ENCODE measurements at regions not wholly inside any gene's neighbourhood (a gene's known extent, or its start where the extent isn't known, plus 50 kb on each side); places are given as distances from the start of the nearest gene placed in this dataset.
"Not testable (repeated sequence)": the region's sequence is repeated elsewhere in the genome, so short reads cannot be mapped to it uniquely, and the experiment has no call there.

DNA sequence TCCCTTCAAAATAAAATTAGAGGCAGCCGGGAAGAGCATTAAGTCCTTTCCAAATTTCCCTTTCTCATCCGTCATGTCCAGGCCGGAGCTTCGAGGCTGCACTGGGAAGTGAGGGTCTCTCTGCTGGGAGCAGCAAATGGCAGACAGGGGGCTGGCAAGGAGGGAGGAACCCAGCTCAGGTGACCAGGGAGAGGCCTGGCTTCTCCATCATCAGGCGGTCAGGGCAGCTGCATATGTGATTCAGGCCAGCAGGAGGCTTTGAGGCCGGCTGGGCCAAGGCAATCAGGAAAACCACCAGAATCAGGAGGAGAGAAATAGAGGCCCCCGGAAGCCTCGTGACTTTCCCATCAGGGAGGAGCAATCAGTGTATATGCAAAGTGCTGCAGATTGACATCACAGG, 85.0 kb upstream of the RPL38 start:
- peak; percentile 36 for DNase-seq

DNA sequence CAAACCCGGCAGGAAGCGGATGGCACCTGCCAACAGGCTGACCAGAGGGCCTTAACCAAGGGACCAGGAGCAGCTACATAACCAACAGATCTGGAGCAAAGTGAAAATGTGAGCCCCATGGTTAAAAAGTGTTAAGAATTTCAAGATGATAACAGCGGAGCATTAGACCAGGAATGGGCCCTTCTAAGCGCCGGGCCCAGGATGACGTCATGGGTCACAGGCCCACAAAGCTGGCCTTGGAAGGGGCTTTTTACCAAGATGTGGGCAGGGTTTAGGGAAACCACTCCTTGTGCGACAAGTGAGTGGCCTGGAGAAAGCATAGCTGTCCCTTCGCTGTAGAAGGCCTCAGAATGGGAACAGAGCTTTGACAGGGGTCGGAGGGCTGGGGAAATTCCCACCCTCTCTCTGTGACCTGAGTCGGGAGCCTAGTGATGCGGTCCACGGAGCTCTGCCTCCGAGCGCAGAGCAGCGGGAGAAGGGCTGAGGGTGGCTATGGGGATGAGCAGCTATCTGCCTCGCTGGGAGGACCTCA, 84.4 kb upstream of the RPL38 start:
- DNase-seq: no peak

DNA sequence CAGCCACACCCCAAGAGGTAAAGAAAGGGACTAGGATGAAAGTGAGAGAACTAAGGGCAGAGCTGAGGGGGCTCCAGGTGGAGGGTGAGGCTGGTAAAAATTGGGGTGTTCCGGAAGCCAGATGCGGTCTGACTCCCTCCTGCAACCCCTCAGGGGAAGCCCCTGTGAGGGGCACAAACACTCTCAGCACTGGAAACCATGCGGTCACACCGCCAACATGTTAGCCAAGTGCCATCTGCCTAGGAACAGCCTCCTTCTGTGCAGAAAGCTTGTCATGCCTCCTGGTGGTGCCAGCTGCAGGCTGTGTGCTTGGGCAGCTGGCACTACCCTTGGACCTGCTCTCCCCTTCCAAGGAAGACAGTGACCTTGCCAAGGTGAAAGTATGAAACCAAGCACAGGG, 83.5 kb upstream of the RPL38 start:
- peak; percentile 41 for DNase-seq

DNA sequence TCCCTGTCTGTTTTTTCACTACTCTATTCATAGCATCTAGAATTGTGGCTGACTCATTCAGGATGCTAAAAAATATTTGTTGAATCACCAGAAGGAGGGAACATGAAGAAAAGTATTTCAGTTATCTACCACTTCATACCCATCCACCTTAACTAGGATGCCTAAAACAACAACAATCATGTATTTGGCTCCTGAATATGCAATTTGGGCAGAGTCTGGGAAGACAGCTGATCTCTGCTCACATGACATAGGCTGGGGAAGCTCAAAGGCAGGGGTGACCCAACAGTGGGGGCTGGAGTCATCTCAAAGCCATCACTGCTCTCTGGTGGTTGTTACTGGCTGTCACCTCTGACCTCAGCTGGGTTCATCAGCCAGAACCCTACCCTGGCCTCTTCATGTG, 80.1 kb upstream of the RPL38 start:
- no peak for DNase-seq

DNA sequence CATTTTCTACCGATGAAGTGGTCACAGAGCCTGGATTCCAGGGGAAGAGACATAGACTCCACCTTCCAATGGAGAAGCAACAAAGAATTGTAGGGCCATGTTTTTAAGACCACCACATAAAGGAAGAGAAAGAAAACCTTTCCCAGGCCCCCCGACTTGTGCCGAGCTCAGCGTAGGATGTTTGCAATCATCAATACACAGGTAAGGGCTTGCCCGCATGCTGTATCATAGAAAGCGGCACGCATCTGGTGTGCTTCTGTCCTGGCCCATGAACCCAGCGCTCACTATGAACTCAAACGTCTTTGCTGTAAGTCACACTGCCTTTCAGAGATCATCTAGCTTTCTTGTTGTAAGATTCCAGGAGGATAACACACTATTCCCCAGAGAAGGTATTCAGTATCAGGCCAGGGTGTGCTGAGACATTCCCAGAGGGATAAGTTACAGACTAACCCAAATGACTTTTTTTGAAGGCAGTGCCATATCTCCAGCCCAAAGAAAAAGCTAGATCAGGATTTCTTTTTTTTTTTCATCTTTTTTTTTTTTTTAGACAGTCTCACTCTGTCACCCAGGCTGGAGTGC, 79.5 kb upstream of the RPL38 start:
- no peak for DNase-seq

DNA sequence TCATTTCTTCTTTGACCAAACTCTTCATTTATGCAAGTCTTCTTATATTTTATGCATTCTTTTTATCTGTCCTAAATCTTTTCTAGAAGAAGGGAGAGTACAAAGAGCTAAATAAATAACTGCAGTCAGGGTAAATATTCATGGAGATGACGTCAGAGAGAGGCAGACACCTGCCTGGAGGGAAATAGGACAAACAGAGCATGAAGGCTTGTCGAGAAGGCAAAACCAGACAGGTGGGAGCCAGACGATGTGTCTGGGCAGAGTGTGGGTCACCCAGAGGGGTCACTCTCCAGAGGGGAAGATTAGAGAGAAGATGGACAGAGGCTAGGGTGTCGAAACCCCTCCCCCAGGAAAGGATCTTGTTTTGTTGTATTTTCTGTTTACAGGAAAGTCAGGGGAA, 78.3 kb upstream of the RPL38 start:
- DNase-seq: peak; percentile 17

DNA sequence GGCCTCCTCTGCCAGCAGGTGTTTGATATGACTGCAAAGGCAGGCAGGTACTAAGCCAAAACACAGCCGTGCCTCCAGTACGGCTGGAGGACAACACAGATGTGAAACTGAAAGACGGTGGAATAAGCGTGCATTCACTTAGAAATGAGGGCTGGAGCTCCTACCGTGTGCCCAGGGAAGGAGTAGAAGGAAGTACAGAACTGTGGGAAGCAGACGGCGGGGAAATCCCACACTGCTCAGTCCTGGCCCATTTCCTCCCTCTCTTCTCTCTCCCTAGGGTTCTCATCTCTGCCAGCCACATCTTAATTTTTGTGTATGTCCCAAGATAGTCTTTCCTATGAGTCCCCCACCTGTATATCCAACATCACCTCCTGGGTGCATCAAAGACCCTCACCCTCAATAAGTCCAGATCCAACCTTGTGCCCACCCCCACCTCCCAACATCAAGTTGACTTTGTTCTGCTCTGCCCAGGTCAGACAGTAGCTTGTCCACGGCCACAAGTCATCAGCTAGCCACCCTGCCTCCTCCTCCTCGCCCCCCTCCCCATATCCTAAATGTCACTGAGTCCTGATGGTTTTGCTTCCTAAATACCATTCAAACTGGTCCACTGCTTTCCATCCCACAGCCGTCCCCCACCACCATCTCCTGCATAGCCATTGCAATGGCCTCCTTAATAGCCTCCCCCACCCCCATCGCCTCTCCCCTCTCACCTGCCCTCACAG, 77.1 kb upstream of the RPL38 start:
- DNase-seq: no peak

DNA sequence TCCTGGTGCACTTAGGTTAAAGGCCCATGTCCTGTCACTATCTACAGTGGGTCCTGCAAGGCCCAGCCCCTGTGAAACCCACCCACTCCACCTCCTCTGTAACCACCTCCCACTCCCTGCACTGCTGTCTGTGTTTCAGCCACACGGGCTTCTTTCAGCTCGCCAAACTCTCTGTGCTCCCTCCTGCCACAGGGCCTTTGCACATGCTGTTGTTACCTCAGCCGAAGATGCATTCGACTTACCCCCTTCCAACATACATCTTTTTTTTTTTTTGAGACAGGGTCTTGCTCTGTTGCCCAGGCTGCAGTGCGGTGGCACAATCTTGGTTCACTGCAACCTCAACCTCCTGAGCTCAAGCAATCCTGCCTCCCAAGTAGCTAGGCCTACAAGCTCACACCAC, 76.5 kb upstream of the RPL38 start:
- no peak for DNase-seq

DNA sequence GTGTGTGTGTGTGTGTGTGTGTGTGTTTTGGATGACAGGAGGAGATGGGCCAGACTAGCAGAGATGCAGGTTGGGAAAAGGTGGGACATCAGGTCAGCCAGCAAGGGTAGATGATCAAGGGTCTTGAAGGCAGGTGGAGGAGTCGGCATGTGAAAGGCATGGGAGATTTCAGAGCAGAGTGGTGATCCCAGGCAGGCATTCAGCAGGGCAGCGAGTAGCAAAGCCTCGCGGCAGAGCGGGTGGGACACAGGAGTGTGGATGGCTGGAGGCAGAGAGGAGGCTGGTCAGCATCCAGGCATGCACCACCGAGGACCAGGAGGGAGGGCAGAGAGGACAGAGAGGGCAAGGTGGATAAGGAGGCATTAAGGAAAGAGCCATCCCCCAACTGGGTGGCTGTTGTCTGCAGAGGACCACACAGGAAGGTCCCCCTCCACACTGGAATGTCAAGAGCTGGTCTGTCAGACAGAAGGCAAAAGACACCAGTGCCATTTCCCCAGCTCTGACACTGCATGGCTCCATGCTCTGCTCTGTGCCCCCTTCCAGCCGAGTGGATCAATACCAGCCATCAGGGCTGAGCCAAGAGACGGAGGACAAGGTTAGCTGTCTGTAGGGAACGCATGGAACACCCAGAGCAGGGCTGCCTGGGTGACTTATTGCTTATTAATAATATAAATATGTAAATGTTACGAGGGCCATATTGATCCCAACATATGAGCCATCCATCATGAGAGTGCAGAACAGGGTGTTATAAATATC, 74.8 kb upstream of the RPL38 start:
- no peak for DNase-seq

DNA sequence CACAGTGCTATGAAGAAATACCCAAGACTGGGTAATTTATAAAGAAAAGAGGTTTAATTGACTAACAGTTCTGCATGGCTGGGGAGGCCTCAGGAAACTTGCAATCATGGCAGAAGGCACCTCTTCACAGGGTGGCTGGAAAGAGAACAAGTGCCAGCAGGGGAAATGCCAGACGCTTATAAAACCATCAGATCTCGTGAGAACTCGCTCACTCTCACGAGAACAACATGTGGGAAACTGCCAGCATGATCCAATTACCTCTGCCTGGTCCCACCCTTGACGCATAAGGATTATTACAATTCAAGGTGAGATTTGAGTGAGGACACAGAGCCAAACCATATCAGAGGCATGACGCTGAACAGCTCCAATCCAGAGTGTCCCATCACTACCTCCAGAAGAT, 73.7 kb upstream of the RPL38 start:
- DNase-seq: not testable (repeated sequence)

DNA sequence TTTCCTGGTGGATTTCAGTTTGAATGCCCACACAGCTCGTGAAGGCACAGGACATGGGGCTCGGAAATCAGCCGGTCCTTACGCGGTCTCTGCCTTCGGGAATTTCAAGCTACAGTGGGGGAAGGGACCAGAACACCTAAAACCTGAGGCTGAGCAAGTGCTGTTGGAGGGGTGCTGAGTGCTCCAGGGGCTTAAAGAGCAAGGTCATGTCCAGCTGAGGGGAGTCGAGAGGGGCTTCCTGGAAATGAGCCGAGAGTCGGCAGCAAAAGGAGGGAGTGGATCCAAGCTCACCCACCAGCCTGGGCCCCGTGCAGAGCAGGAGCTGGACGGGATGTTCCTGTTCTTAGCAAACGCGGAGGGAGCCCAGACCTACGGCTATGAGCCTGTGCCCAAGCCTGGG, 73.2 kb upstream of the RPL38 start:
- no peak for DNase-seq

DNA sequence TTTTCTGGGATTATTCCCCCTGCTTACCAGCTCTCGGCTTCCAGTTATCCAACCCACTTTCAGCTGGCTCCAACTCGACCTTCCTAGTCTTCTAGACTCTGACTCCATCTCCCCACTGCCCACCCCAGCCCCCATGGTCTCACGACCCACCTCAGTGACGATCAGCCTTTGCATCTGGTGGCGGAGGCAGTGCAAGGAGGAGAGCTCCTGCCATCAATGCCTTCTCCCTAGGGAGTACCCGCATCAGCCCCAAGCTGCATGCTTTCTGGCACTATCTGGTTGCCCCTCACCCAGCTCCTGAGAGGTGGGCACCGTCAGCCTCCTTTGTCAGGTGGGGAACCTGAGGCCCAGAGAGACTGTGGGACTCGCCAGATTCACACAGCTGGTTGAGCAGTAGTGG, 72.6 kb upstream of the RPL38 start:
- no peak for DNase-seq

DNA sequence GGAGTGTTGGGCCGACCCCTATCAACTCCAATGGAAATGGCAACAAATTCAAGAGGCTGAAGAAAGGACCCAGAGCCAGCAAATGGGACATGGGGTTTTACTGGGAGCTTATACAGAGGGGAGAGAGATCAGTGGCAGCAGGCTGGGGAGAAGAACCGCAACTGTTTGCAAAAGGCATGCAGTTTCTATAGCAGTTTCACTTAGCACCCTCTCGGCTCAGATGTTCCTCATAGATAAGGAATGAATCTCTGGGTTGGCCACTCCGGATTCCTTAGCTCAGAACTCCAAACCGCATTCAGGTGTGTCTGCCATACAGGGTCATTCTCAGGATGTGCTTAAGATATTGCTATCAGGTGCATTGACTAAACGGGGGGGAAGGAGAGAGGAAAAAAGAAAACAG, 71.1 kb upstream of the RPL38 start:
- no peak for DNase-seq

DNA sequence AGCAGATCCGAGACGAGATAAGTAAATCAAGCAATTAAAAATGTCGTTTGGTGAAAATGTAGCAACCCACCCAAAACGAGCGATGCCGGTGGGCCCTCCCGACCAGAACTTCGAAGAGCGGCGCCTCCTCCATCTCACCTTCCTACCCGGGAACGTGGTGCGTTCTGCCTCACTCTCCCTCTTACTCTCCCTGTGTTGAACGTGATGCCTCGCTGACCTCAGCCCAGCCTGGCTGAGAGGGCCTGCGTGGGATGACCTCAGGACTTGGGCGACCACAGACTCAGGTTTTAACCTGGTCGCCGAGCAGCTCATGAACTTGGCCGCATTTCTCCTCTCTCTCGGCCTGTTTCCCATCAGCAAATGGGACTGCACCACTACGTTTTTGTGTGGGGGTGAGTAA, 69.7 kb upstream of the RPL38 start:
- DNase-seq: no peak

DNA sequence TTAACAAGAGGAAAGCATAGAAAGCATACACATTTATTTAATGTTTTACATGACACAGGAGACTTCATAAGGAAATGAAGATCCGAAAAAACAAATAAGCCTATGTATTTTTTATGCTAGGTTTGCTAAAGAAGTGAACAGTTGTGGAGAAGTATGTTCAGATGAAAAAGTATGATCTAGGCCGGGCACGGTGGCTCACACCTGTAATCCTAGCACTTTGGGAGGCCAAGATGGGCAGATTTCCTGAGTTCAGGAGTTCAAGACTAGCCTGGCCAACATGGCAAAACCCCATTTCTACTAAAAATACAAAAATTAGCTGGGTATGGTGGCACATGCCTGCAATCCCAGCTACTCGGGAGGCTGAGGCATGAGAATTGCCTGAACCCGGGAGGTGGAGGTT, 69.2 kb upstream of the RPL38 start:
- not testable (repeated sequence) for DNase-seq

DNA sequence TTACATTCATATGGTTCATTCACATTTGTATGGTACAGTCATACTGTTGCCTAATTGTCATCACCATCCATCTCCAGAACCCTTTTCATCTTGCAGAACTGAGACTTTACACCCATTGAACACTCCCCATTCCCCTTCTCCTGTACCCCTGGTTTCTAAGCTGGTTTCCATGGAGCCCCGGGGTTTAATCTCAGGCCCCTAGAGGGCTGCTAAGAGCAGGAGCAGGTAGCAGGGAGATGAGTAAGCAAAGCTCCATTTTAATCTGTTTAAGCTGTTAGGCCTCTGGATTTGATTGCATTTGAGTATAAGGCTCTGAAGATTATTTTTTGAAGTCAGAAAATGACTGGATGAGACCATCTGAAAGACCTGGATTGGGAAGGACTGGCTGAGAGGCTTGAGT, 68.5 kb upstream of the RPL38 start:
- no peak for DNase-seq

DNA sequence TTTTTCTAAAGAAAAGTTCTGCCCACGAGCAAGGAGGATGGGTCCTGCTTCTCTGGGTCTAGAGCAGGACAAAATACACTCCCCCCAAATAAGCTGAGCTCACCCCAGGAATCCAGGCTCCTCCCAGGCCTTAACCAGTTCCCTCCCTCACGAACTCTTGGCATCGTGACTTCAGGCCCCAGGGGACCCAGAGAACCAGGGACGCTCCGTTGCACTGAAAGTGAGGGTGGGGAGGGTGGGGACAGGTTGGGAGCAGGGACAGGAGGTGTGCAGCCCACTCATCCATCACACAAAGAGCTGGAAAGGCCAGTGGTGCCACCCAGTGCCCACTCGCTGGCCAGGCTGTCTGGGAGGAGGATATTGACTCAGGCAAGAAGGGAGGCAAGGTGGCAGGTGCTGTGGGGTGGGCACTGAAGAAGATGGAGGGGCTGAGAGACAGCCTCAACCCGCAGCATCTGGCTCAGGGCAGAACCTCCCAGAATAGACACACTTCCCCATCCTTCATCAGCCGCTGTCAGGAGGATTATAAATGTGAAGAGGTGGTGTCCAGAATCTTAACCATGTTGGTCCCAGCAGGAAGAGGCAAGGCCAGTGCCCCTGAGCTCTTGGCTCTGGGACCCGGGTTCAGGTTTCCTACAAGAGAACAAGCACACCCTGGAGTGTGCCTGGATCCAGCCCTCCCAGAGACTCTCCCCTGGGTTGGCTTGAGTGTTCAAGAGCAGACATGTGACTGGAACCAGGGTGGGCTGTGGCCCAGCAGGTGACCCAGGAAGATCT, 67.9 kb upstream of the RPL38 start:
- no peak for DNase-seq

DNA sequence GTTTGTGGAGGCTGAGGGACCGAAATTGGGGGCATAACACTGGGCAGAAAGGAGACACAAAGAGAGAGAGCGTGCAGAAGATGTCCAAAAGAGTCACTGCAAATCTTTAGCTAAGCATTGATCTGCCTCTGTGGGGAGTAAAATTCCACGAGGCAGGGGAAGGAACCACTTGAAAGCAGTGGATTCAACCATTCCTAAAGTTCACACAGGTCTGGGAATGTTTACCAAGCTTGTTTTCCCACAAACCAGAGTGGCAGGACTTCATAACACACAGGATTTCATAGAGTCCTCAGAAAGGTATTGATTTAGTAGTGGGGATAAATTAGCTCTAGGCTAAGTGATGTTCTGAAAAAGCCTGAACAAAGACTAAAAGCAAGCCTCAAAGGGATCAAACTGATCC, 66.1 kb upstream of the RPL38 start:
- no peak for DNase-seq

DNA sequence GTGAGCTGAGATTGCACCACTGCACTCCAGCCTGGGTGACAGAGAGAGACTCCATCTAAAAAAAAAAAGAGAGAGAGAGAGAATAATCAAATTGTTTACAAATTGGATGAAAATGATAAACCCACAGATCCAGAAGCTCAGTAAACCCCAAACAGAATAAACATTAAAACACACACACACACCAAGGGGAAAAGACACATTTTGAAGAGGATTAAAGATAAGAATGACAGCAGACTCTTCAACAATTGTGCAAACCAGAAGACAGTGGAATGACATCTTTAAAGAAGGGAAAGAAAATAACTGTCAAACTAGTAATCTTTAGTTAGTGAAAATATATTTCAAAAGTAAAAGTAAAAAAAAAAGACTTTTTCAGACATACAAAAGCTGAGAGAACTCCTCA, 64.4 kb upstream of the RPL38 start:
- DNase-seq: no peak

DNA sequence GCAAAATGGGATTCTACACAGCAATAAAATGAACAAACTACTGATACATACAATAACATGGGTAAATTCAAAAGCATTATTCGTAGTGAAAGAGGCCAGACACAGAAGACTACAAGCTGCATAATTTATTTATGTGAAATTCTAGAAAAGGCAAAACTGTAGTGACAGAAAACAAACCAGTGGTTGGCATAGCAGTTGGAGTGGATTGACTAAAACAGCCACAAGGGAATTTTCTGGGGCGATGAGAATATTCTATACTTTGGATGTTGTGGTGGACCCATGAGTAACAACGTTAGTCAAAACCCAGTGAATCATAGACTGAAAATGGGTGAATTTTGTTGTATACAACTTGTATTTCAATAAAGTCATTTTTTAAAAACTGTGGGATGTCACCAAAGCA, 63.2 kb upstream of the RPL38 start:
- no peak for DNase-seq

DNA sequence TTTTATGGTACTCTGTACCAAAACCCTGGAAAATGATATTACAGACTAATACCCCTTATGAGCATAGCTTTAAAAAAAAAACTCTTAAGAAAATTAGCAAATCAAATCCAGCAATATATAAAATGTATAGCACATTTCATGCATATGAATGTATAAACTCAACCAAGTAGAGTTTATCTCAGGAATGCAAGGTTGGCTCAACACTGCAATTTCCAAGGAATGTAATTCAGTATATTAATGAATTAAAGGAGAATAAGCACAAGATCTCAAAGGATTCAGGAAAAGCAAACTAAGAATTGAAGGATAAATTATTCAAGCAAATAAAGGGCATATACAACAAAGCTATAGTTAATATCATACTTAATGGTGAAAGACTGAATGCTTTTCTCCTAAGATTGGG, 61.9 kb upstream of the RPL38 start:
- no peak for DNase-seq

DNA sequence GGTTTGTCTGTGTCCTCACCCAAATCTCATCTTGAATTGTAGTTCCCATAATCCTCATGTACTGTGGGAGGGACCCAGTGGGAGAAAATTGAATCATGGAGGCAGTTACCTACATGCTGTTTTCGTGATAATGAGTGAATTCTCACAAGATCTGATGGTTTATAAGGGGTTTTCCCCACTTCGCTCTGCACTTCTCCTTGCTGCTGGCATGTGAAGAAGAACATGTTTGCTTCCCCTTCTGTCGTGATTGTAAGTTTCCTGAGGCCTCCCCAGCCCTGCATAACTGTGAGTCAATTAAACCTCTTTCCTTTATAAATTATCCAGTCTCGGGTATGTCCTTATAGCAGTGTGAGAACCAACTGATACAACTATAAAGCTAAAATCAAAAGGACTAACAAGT, 60.2 kb upstream of the RPL38 start:
- not testable (repeated sequence) for DNase-seq

DNA sequence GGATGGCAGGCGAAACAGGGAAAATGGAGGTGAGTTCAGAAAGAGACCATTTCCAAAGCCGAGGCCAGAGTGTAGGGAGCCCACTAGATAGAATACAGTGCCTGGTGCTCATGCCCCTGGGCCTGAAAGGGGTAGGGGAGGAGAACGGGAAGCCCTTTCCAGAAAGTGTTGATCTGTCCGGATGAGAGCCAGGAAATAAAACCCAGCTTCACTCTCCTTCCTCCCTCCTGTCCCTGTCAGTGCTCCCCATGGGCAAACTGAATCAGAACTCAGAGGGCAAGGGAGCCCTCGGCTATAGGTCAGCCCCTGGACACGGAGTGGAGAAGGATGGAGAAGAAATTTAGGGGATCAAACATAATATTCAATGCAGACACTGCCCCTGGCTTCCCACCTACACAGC, 57.7 kb upstream of the RPL38 start:
- no peak for DNase-seq

Data from tongue (tissue), 1 donor.